ENCODE measurements at regions not wholly inside any gene's neighbourhood (a gene's known extent, or its start where the extent isn't known, plus 50 kb on each side); places are given as distances from the start of the nearest gene placed in this dataset.

GRCh38 chr6:110035321-110035720 lies 57.2 kb downstream of the GPR6 start:
- TF ChIP-seq CTCF (IDR thresholded peaks at IDR 0.05) (no peak), POLR2A (IDR thresholded peaks at IDR 0.05) (no peak)
